Lower lobe of right lung (tissue), 2 donors: ENCODE measurements at regions not wholly inside any gene's neighbourhood (a gene's known extent, or its start where the extent isn't known, plus 50 kb on each side); places are given as distances from the start of the nearest gene placed in this dataset.

Experiments
- ATAC-seq, 2 donors: fragments of 200-7000 bp; cut with Tn5 transposase; one replicate each; pipeline ENCODE4 v1.9.1; 2020 to 2022; ENCODE audit warnings: mild to moderate bottlenecking in 2 of 2, moderate library complexity in 2 of 2
- DNase-seq: peaks from one replicate; pipeline ENCODE4 v3.0.0-alpha.2; 2020
- H3K27ac ChIP-seq: fragments of 200-600 bp; one replicate; pipeline ENCODE4 v1.8.0; 2022
- H3K27me3 ChIP-seq: fragments of 200-600 bp; one replicate; pipeline ENCODE4 v1.8.0; 2022; ENCODE audit warnings: low read depth
- H3K36me3 ChIP-seq: fragments of 200-600 bp; one replicate; pipeline ENCODE4 v1.8.0; 2022; ENCODE audit warnings: mild to moderate bottlenecking
- H3K4me1 ChIP-seq: fragments of 200-600 bp; one replicate; pipeline ENCODE4 v1.8.0; 2022
- H3K4me3 ChIP-seq: fragments of 200-600 bp; one replicate; pipeline ENCODE4 v1.8.0; 2022; ENCODE audit warnings: mild to moderate bottlenecking
- H3K9me3 ChIP-seq: fragments of 200-600 bp; one replicate; pipeline ENCODE4 v1.8.0; 2022
- CTCF ChIP-seq: fragments of 200-600 bp; IDR thresholded peaks from one replicate; pipeline ENCODE4 v1.8.0; 2022; ENCODE audit warnings: antibody characterized with exemption, mild to moderate bottlenecking
- intact Hi-C: fragments of 100-400 bp; cut with DNase I; formaldehyde crosslinking; loops from one replicate; pipeline ENCODE4 v1.11.0; 2022
- donor health status: DM: no; HTN: yes; CAD: no; lungs with severe emphysema.

GRCh38 chr2:172680436-172681068, 55.1 kb upstream of the RAPGEF4 start:
- TF ChIP-seq CTCF: no peak
- Histone ChIP-seq H3K4me3 (no peak overlapping the region), H3K36me3 (no peaks in the 10 kb centered on the region), H3K4me1 (no peaks in the 10 kb centered on the region), H3K27me3 (no peaks in the 10 kb centered on the region), H3K9me3 (no peaks in the 10 kb centered on the region), H3K27ac (no peak overlapping the region)
- DNase-seq (no peak), ATAC-seq (no peak)
- intact Hi-C loops: no loop called here

GRCh38 chr2:172685467-172685866, 50.2 kb upstream of the RAPGEF4 start:
- DNase-seq (no peak), ATAC-seq (no peak)
- intact Hi-C loops: no loop called here
- H3K27me3 ChIP-seq: peaks cover 6% of the 10 kb centered on the region
- H3K4me3 ChIP-seq: no peak overlapping the region
- no peak for TF ChIP-seq CTCF
- H3K4me1 ChIP-seq: no peaks in the 10 kb centered on the region
- H3K36me3 ChIP-seq: no peaks in the 10 kb centered on the region
- H3K27ac ChIP-seq: no peak overlapping the region
- H3K9me3 ChIP-seq: no peaks in the 10 kb centered on the region
